WTC11 (cell line): ENCODE measurements at regions not wholly inside any gene's neighbourhood (a gene's known extent, or its start where the extent isn't known, plus 50 kb on each side); places are given as distances from the start of the nearest gene placed in this dataset.

Experiments used
- ATAC-seq: fragments of 200-7000 bp; cut with Tn5 transposase; 2 replicates; pipeline ENCODE4 v1.10.0; 2021; ENCODE audit warnings: mild to moderate bottlenecking, moderate library complexity
- CTCF ChIA-PET: fragments of 300-600 bp; sonication (Branson Sonifier 250); formaldehyde crosslinking; loops from one replicate; lab custom pipeline; 2021; ENCODE audit warnings: antibody characterized with exemption; lab: Charles Lee
- POLR2A ChIA-PET: fragments of 350-600 bp; sonication (Branson Sonifier 250); formaldehyde crosslinking; loops from one replicate; lab custom pipeline; 2021; ENCODE audit warnings: antibody characterized with exemption; lab: Charles Lee
- DNase-seq: peaks from one replicate; pipeline ENCODE4 v3.0.0; 2021; ENCODE audit warnings: low spot score
- H3K27ac Mint-ChIP-seq: 2 replicates; pipeline ENCODE4 v1.8.0; 2021; ENCODE audit warnings: mixed read lengths
- H3K27me3 Mint-ChIP-seq: 2 replicates; pipeline ENCODE4 v1.8.0; 2021; ENCODE audit warnings: low read depth, mild to moderate bottlenecking, moderate library complexity, mixed read lengths
- H3K36me3 Mint-ChIP-seq: 2 replicates; pipeline ENCODE4 v1.8.0; 2021; ENCODE audit warnings: mixed read lengths
- H3K4me1 Mint-ChIP-seq: 2 replicates; pipeline ENCODE4 v1.8.0; 2022; ENCODE audit warnings: mixed read lengths
- H3K4me3 Mint-ChIP-seq: 2 replicates; pipeline ENCODE4 v1.8.0; 2021; ENCODE audit warnings: mild to moderate bottlenecking, moderate library complexity, mixed read lengths
- H3K9me3 Mint-ChIP-seq: 2 replicates; pipeline ENCODE4 v1.8.0; 2021; ENCODE audit warnings: mixed read lengths
- CBFB ChIP-seq: sonication (generic); formaldehyde crosslinking; IDR thresholded peaks from 2 replicates; pipeline ENCODE4 v1.8.1; 2022; ENCODE audit warnings: mild to moderate bottlenecking, low read depth, missing genetic modification reagents
- CREB1 ChIP-seq: sonication (generic); formaldehyde crosslinking; IDR thresholded peaks from 2 replicates; pipeline ENCODE4 v1.8.0; 2023; ENCODE audit warnings: mild to moderate bottlenecking, missing genetic modification reagents
- E2F4 ChIP-seq: sonication (generic); formaldehyde crosslinking; IDR thresholded peaks from 2 replicates; pipeline ENCODE4 v1.8.1; 2022; ENCODE audit warnings: low read depth, mild to moderate bottlenecking, moderate library complexity, missing genetic modification reagents, borderline replicate concordance
- E2F5 ChIP-seq: sonication (generic); formaldehyde crosslinking; IDR thresholded peaks from 2 replicates; pipeline ENCODE4 v1.8.1; 2022; ENCODE audit warnings: mild to moderate bottlenecking, moderate library complexity, missing genetic modification reagents
- ELF4 ChIP-seq: sonication (generic); formaldehyde crosslinking; IDR thresholded peaks from 2 replicates; pipeline ENCODE4 v1.8.1; 2022; ENCODE audit warnings: low read depth, mild to moderate bottlenecking, moderate library complexity, missing genetic modification reagents
- EMX1 ChIP-seq: fragments of 250-450 bp; sonication (Bioruptor Pico); IDR thresholded peaks from 2 replicates; pipeline ENCODE4 v1.8.0; 2021; ENCODE audit warnings: mild to moderate bottlenecking
- FOXJ3 ChIP-seq: sonication (generic); formaldehyde crosslinking; IDR thresholded peaks from 2 replicates; pipeline ENCODE4 v1.9.0; 2021; ENCODE audit warnings: missing genetic modification reagents, mild to moderate bottlenecking, borderline replicate concordance
- FOXP4 ChIP-seq: sonication (generic); formaldehyde crosslinking; IDR thresholded peaks from 2 replicates; pipeline ENCODE4 v1.8.0; 2022; ENCODE audit warnings: mild to moderate bottlenecking, missing genetic modification reagents
- HMGA2 ChIP-seq: fragments of 250-450 bp; sonication (Bioruptor Pico); IDR thresholded peaks from 2 replicates; pipeline ENCODE4 v1.4.0; 2021; ENCODE audit warnings: mild to moderate bottlenecking, moderate library complexity
- HMGXB4 ChIP-seq: sonication (generic); formaldehyde crosslinking; IDR thresholded peaks from 2 replicates; pipeline ENCODE4 v1.8.1; 2023; ENCODE audit warnings: mild to moderate bottlenecking, moderate library complexity, missing genetic modification reagents
- JUN ChIP-seq: sonication (generic); formaldehyde crosslinking; IDR thresholded peaks from 2 replicates; pipeline ENCODE4 v1.8.0; 2023; ENCODE audit warnings: mild to moderate bottlenecking, missing genetic modification reagents
- NFE2L1 ChIP-seq: sonication (generic); formaldehyde crosslinking; IDR thresholded peaks from 2 replicates; pipeline ENCODE4 v1.8.1; 2023; ENCODE audit warnings: missing genetic modification reagents
- NFYB ChIP-seq: sonication (generic); formaldehyde crosslinking; conservative IDR thresholded peaks from 2 replicates; pipeline ENCODE4 v1.8.0; 2022; ENCODE audit warnings: low read depth, missing genetic modification reagents
- NR1H2 ChIP-seq: sonication (generic); formaldehyde crosslinking; IDR thresholded peaks from 2 replicates; pipeline ENCODE4 v1.9.0; 2021; ENCODE audit warnings: mild to moderate bottlenecking, moderate library complexity, missing genetic modification reagents
- PRRX2 ChIP-seq: fragments of 250-450 bp; sonication (Bioruptor Pico); IDR thresholded peaks from 2 replicates; pipeline ENCODE4 v1.8.0; 2021; ENCODE audit warnings: mild to moderate bottlenecking
- RORB ChIP-seq: fragments of 250-450 bp; sonication (Bioruptor Pico); IDR thresholded peaks from 2 replicates; pipeline ENCODE4 v1.9.0; 2021; ENCODE audit warnings: mild to moderate bottlenecking
- TEAD4 ChIP-seq: sonication (generic); formaldehyde crosslinking; IDR thresholded peaks from 2 replicates; pipeline ENCODE4 v1.8.0; 2022; ENCODE audit warnings: mild to moderate bottlenecking, missing genetic modification reagents
- TP53 ChIP-seq: sonication (generic); formaldehyde crosslinking; IDR thresholded peaks from 2 replicates; pipeline ENCODE4 v1.8.1; 2023; ENCODE audit warnings: mild to moderate bottlenecking, missing genetic modification reagents
- USF1 ChIP-seq: sonication (generic); formaldehyde crosslinking; IDR thresholded peaks from 2 replicates; pipeline ENCODE4 v1.8.0; 2022; ENCODE audit warnings: mild to moderate bottlenecking, missing genetic modification reagents
- ZBTB43 ChIP-seq: sonication (generic); formaldehyde crosslinking; IDR thresholded peaks from 2 replicates; pipeline ENCODE4 v1.8.1; 2023; ENCODE audit warnings: mild to moderate bottlenecking, missing genetic modification reagents
- ZNF121 ChIP-seq: sonication (generic); formaldehyde crosslinking; IDR thresholded peaks from 2 replicates; pipeline ENCODE4 v1.8.0; 2023; ENCODE audit warnings: missing genetic modification reagents
- ZNF671 ChIP-seq: fragments of 250-450 bp; sonication (Bioruptor Pico); IDR thresholded peaks from 2 replicates; pipeline ENCODE4 v1.8.0; 2021; ENCODE audit warnings: mild to moderate bottlenecking
- ZSCAN18 ChIP-seq: fragments of 250-450 bp; sonication (Bioruptor Pico); IDR thresholded peaks from 2 replicates; pipeline ENCODE4 v2.1.2; 2022; ENCODE audit warnings: mild to moderate bottlenecking, moderate library complexity

GRCh38 chr1:8161546-8162105 lies 135.5 kb upstream of the ERRFI1 start:
- Mint-ChIP-seq H3K9me3 (no peaks in the 10 kb centered on the region), H3K4me1 (peaks cover 22% of the 10 kb centered on the region), H3K4me3 (no peak overlapping the region), H3K27me3 (no peaks in the 10 kb centered on the region; the same call in 1 of the 2 replicates)
- POLR2A ChIA-PET, result no interaction called here
- DNase-seq, result no peak
- TF ChIP-seq E2F5 (CRISPR knock-in tag) (no peak), EMX1 (CRISPR knock-in tag) (no peak), PRRX2 (CRISPR knock-in tag) (no peak), RORB (CRISPR knock-in tag) (no peak), CREB1 (CRISPR knock-in tag) (no peak)
- TF ChIP-seq, all 79 proteins: peak for 0
- ATAC-seq, result no peak
- H3K36me3 Mint-ChIP-seq, result no peaks in the 10 kb centered on the region
- CTCF ChIA-PET, result no interaction called here
- no peak overlapping the region for H3K27ac Mint-ChIP-seq

GRCh38 chr1:8159470-8160024 lies 133.4 kb upstream of the ERRFI1 start:
- ATAC-seq (no peak), DNase-seq (no peak)
- CTCF ChIA-PET, result no interaction called here
- TF ChIP-seq CBFB (no peak), ELF4 (CRISPR knock-in tag) (no peak), ZBTB43 (no peak), NFYB (CRISPR knock-in tag) (no peak), ZNF121 (no peak), NFE2L1 (CRISPR knock-in tag) (no peak), TEAD4 (no peak), TP53 (CRISPR knock-in tag) (no peak), FOXJ3 (CRISPR knock-in tag) (no peak), NR1H2 (no peak), ZNF671 (no peak), HMGA2 (CRISPR knock-in tag) (no peak), FOXP4 (no peak), USF1 (CRISPR knock-in tag) (no peak), E2F4 (CRISPR knock-in tag) (no peak), HMGXB4 (no peak), ZSCAN18 (no peak), JUN (CRISPR knock-in tag) (no peak)
- H3K36me3 Mint-ChIP-seq, result no peaks in the 10 kb centered on the region
- peaks cover 20% of the 10 kb centered on the region for H3K4me1 Mint-ChIP-seq
- no peak overlapping the region for H3K27ac Mint-ChIP-seq
- peaks cover 4% of the 10 kb centered on the region; the same call in 1 of the 2 replicates for H3K27me3 Mint-ChIP-seq
- POLR2A ChIA-PET, result no interaction called here
- H3K4me3 Mint-ChIP-seq, result no peak overlapping the region
- H3K9me3 Mint-ChIP-seq, result no peaks in the 10 kb centered on the region
